Peyer's patch (tissue), 4 donors: ENCODE measurements at regions not wholly inside any gene's neighbourhood (a gene's known extent, or its start where the extent isn't known, plus 50 kb on each side); places are given as distances from the start of the nearest gene placed in this dataset.
"Not testable (repeated sequence)": the region's sequence is repeated elsewhere in the genome, so short reads cannot be mapped to it uniquely, and the experiment has no call there.

Source experiments
- DNase-seq, 3 donors: peaks; one replicate each; pipeline ENCODE4 v3.0.0-alpha.2; 2017 to 2019
- H3K27ac ChIP-seq, 4 donors: fragments of 200-600 bp; sonication (generic); one replicate each; pipeline ENCODE4 v1.5.1; 2016 to 2019
- H3K27me3 ChIP-seq, 2 donors: fragments of 200-600 bp; sonication (generic); one replicate each; pipeline ENCODE4 v1.5.1; 2019
- H3K36me3 ChIP-seq, 3 donors: fragments of 200-600 bp; sonication (generic); one replicate each; pipeline ENCODE4 v1.5.1; 2016 to 2019
- H3K4me1 ChIP-seq, 4 donors: fragments of 200-600 bp; sonication (generic); one replicate each; pipeline ENCODE4 v1.5.1; 2016 to 2019
- H3K4me3 ChIP-seq, 4 donors: fragments of 200-600 bp; sonication (generic); 1 replicate in 3 of 4; 2 replicates in 1 of 4; pipeline ENCODE4 v1.5.1; 2016 to 2019; ENCODE audit warnings: mild to moderate bottlenecking in 1 of 4
- H3K9me3 ChIP-seq, 4 donors: fragments of 200-600 bp; sonication (generic); one replicate each; pipeline ENCODE4 v1.5.1; 2016 to 2019; ENCODE audit warnings: mild to moderate bottlenecking in 1 of 4
- CTCF ChIP-seq, 6 experiments: fragments of 450-650 bp in 4 of 6; fragments of 200-600 bp in 2 of 6; sonication (generic) in 1 of 6; IDR thresholded peaks; one replicate each; pipeline ENCODE4 v1.5.1; 2017 to 2019; ENCODE audit warnings: antibody characterized with exemption in 6 of 6, mild to moderate bottlenecking in 3 of 6, moderate library complexity in 1 of 6
- POLR2A ChIP-seq, 2 donors: fragments of 450-650 bp; IDR thresholded peaks; one replicate each; pipeline ENCODE4 v1.5.1; 2017; ENCODE audit warnings: antibody characterized with exemption in 2 of 2, mild to moderate bottlenecking in 2 of 2, moderate library complexity in 2 of 2

GRCh38 chr4:33940281-33940680 lies 2304.0 kb downstream of the ARAP2 start:
- H3K4me1 ChIP-seq, result no peaks in the 10 kb centered on the region
- TF ChIP-seq POLR2A (IDR thresholded peaks at IDR 0.05), result no peak
- TF ChIP-seq CTCF (IDR thresholded peaks at IDR 0.05), result no peak
- no peaks in the 10 kb centered on the region for H3K36me3 ChIP-seq
- no peaks in the 10 kb centered on the region for H3K9me3 ChIP-seq
- no peak overlapping the region for H3K4me3 ChIP-seq
- DNase-seq, result no peak
- no peak overlapping the region for H3K27ac ChIP-seq
- no peaks in the 10 kb centered on the region for H3K27me3 ChIP-seq

- Histone ChIP-seq H3K36me3 (no peaks in the 10 kb centered on the region), H3K4me1 (no peaks in the 10 kb centered on the region), H3K27ac (no peak overlapping the region), H3K9me3 (no peaks in the 10 kb centered on the region), H3K27me3 (no peaks in the 10 kb centered on the region), H3K4me3 (no peak overlapping the region)
- TF ChIP-seq POLR2A (IDR thresholded peaks at IDR 0.05), result no peak
- TF ChIP-seq CTCF (IDR thresholded peaks at IDR 0.05), result no peak
- no peak for DNase-seq
Measured at GRCh38 chr4:33941854-33942253, 2302.5 kb downstream of the ARAP2 start.

GRCh38 chr4:33948921-33949320 lies 2295.4 kb downstream of the ARAP2 start:
- H3K4me1 ChIP-seq, result no peaks in the 10 kb centered on the region
- H3K27me3 ChIP-seq, result no peaks in the 10 kb centered on the region
- no peak for DNase-seq
- no peaks in the 10 kb centered on the region for H3K9me3 ChIP-seq
- H3K36me3 ChIP-seq, result no peaks in the 10 kb centered on the region
- no peak for TF ChIP-seq CTCF (IDR thresholded peaks at IDR 0.05)
- no peak for TF ChIP-seq POLR2A (IDR thresholded peaks at IDR 0.05)
- H3K27ac ChIP-seq, result no peak overlapping the region
- no peak overlapping the region for H3K4me3 ChIP-seq

- not testable (repeated sequence) for H3K4me3 ChIP-seq, H3K27me3 ChIP-seq, H3K36me3 ChIP-seq, H3K4me1 ChIP-seq, H3K27ac ChIP-seq, H3K9me3 ChIP-seq, DNase-seq
Measured at GRCh38 chr4:33953848-33954247, 2290.5 kb downstream of the ARAP2 start.

GRCh38 chr4:33954759-33955158 lies 2289.6 kb downstream of the ARAP2 start:
- H3K27me3 ChIP-seq, result no peaks in the 10 kb centered on the region
- H3K4me3 ChIP-seq, result no peak overlapping the region
- no peak overlapping the region for H3K27ac ChIP-seq
- H3K9me3 ChIP-seq, result peaks cover 0 to 4% (median 0%) of the 10 kb centered on the region in 4 donors
- no peak for DNase-seq
- no peaks in the 10 kb centered on the region for H3K4me1 ChIP-seq
- TF ChIP-seq POLR2A (IDR thresholded peaks at IDR 0.05) (no peak), CTCF (IDR thresholded peaks at IDR 0.05) (no peak)
- H3K36me3 ChIP-seq, result no peaks in the 10 kb centered on the region

GRCh38 chr4:33959519-33959918 lies 2284.8 kb downstream of the ARAP2 start:
- H3K9me3 ChIP-seq, result peaks cover 0 to 4% (median 0%) of the 10 kb centered on the region in 4 donors

More at GRCh38 chr4:33959519-33959918, 2284.8 kb downstream of the ARAP2 start:
- no peaks in the 10 kb centered on the region for H3K4me1 ChIP-seq
- DNase-seq, result no peak
- TF ChIP-seq CTCF (IDR thresholded peaks at IDR 0.05) (no peak), POLR2A (IDR thresholded peaks at IDR 0.05) (no peak)
- no peaks in the 10 kb centered on the region for H3K36me3 ChIP-seq
- no peak overlapping the region for H3K4me3 ChIP-seq
- H3K27ac ChIP-seq, result no peak overlapping the region
- H3K27me3 ChIP-seq, result no peaks in the 10 kb centered on the region
